ENCODE measurements at regions not wholly inside any gene's neighbourhood (a gene's known extent, or its start where the extent isn't known, plus 50 kb on each side); places are given as distances from the start of the nearest gene placed in this dataset.

DNA sequence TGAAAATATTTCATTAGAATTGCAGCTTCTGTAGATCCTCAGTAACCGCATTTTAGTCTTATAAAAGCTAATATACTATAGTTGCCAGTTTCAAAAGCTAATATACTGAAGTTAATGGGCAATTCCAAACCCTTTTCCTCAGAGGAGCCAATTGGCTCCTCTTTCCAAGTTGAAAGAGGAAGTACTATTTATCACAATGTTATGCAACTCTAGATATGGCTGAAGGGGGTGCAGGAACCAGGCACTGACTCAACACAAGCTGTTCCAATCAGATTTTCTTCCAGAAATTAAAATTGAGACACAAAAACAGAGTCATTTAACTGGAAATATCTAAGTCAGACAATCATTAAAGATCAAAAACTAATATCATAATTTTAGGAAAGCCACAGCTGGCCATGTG, 258.9 kb downstream of the PCDH20 start:
- TF ChIP-seq, protein P1, sequence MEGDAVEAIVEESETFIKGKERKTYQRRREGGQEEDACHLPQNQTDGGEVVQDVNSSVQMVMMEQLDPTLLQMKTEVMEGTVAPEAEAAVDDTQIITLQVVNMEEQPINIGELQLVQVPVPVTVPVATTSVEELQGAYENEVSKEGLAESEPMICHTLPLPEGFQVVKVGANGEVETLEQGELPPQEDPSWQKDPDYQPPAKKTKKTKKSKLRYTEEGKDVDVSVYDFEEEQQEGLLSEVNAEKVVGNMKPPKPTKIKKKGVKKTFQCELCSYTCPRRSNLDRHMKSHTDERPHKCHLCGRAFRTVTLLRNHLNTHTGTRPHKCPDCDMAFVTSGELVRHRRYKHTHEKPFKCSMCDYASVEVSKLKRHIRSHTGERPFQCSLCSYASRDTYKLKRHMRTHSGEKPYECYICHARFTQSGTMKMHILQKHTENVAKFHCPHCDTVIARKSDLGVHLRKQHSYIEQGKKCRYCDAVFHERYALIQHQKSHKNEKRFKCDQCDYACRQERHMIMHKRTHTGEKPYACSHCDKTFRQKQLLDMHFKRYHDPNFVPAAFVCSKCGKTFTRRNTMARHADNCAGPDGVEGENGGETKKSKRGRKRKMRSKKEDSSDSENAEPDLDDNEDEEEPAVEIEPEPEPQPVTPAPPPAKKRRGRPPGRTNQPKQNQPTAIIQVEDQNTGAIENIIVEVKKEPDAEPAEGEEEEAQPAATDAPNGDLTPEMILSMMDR (IDR thresholded peaks at IDR 0.05), result no peak
- TF ChIP-seq POLR2A (IDR thresholded peaks at IDR 0.05), result no peak
